WTC11 (cell line): ENCODE measurements at regions not wholly inside any gene's neighbourhood (a gene's known extent, or its start where the extent isn't known, plus 50 kb on each side); places are given as distances from the start of the nearest gene placed in this dataset.

Source experiments
- MYBL2 ChIP-seq: sonication (generic); formaldehyde crosslinking; IDR thresholded peaks from 2 replicates; pipeline ENCODE4 v1.8.1; 2023; ENCODE audit warnings: mild to moderate bottlenecking, moderate library complexity, missing genetic modification reagents
- TCF7 ChIP-seq: sonication (generic); formaldehyde crosslinking; IDR thresholded peaks from 2 replicates; pipeline ENCODE4 v1.8.0; 2022; ENCODE audit warnings: mild to moderate bottlenecking, low read depth, missing genetic modification reagents, moderate library complexity
- ZBTB21 ChIP-seq: sonication (generic); formaldehyde crosslinking; IDR thresholded peaks from 2 replicates; pipeline ENCODE4 v1.8.1; 2023; ENCODE audit warnings: mild to moderate bottlenecking, missing genetic modification reagents, borderline replicate concordance
- ZNF138 ChIP-seq: sonication (generic); formaldehyde crosslinking; conservative IDR thresholded peaks from 2 replicates; pipeline ENCODE4 v1.8.1; 2022; ENCODE audit warnings: mild to moderate bottlenecking, moderate library complexity, missing genetic modification reagents
- TF ChIP-seq, protein P1 (sequence below): sonication (generic); formaldehyde crosslinking; IDR thresholded peaks from 2 replicates; pipeline ENCODE4 v1.8.1; 2022; ENCODE audit warnings: low read depth, missing genetic modification reagents, borderline replicate concordance
- TF ChIP-seq, protein P2 (sequence below): fragments of 250-450 bp; sonication (Bioruptor Pico); IDR thresholded peaks from 2 replicates; pipeline ENCODE4 v1.8.0; 2021; ENCODE audit warnings: mild to moderate bottlenecking
- TF ChIP-seq, protein P3 (sequence below): sonication (generic); formaldehyde crosslinking; IDR thresholded peaks from 2 replicates; pipeline ENCODE4 v1.8.1; 2023; ENCODE audit warnings: mild to moderate bottlenecking, missing genetic modification reagents, moderate library complexity
- TF ChIP-seq, protein P4 (sequence below): sonication (generic); formaldehyde crosslinking; IDR thresholded peaks from 2 replicates; pipeline ENCODE4 v1.8.0; 2023; ENCODE audit warnings: missing genetic modification reagents, mild to moderate bottlenecking, borderline replicate concordance
- TF ChIP-seq, protein P5 (sequence below): sonication (generic); formaldehyde crosslinking; IDR thresholded peaks from 2 replicates; pipeline ENCODE4 v1.8.1; 2023; ENCODE audit warnings: mild to moderate bottlenecking, moderate library complexity, missing genetic modification reagents
- TF ChIP-seq, protein P6 (sequence below): sonication (generic); formaldehyde crosslinking; IDR thresholded peaks from 2 replicates; pipeline ENCODE4 v1.8.1; 2023; ENCODE audit warnings: mild to moderate bottlenecking, missing genetic modification reagents, borderline replicate concordance
- TF ChIP-seq, protein P7 (sequence below): sonication (generic); formaldehyde crosslinking; conservative IDR thresholded peaks from 2 replicates; pipeline ENCODE4 v1.8.1; 2022; ENCODE audit warnings: mild to moderate bottlenecking, missing genetic modification reagents

DNA sequence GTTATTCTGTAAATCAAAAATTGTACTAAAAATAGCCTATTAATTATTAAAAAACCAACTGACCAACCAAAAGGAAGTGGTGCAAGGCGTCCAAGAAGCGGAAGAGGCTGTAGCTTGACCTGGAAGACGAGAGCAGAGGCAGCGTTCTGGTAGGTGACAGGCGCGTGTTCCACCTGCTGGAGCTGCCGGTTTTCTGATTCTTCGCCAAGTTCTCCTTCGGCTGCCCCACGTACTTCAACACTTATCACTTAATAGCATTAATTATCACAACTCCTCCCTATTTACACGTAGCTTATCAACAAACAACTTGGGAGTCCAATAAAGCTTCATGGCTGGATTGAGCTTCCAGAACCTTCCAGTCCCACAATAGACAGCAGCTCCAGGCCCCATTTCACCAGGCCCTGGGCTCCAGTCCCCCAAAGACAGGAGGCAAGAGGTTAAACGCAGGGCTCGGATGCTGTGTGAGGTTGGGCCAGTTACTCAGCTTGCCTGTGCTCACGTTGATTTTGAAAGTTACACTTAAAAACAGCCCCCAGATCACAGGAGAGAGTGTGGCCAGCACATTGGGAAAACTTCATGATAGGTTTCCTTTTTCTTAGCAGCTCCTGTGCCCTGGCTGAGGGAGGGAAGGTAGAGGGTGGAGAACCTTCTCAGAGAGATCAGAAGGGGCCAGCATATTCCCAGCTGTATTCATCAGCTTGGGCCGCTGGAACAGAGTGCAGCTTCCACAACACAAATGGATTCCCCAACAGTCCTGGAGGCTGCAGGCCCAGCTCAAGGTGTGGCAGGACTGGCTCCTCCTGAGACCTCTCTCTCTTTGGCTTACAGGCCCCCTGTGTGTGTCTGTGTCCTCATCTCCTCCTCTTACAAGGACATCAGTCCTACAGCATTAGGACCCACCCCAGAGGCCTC lies 54.2 kb upstream of the FGF3 start (continued):
- TF ChIP-seq MYBL2 (no peak), ZNF138 (CRISPR knock-in tag) (no peak), ZBTB21 (CRISPR knock-in tag) (no peak), TCF7 (CRISPR knock-in tag) (no peak)
- TF ChIP-seq, protein P1, sequence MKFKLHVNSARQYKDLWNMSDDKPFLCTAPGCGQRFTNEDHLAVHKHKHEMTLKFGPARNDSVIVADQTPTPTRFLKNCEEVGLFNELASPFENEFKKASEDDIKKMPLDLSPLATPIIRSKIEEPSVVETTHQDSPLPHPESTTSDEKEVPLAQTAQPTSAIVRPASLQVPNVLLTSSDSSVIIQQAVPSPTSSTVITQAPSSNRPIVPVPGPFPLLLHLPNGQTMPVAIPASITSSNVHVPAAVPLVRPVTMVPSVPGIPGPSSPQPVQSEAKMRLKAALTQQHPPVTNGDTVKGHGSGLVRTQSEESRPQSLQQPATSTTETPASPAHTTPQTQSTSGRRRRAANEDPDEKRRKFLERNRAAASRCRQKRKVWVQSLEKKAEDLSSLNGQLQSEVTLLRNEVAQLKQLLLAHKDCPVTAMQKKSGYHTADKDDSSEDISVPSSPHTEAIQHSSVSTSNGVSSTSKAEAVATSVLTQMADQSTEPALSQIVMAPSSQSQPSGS (CRISPR knock-in tag): no peak
- TF ChIP-seq, protein P2, sequence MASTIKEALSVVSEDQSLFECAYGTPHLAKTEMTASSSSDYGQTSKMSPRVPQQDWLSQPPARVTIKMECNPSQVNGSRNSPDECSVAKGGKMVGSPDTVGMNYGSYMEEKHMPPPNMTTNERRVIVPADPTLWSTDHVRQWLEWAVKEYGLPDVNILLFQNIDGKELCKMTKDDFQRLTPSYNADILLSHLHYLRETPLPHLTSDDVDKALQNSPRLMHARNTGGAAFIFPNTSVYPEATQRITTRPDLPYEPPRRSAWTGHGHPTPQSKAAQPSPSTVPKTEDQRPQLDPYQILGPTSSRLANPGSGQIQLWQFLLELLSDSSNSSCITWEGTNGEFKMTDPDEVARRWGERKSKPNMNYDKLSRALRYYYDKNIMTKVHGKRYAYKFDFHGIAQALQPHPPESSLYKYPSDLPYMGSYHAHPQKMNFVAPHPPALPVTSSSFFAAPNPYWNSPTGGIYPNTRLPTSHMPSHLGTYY (CRISPR knock-in tag): no peak
- TF ChIP-seq, protein P3, sequence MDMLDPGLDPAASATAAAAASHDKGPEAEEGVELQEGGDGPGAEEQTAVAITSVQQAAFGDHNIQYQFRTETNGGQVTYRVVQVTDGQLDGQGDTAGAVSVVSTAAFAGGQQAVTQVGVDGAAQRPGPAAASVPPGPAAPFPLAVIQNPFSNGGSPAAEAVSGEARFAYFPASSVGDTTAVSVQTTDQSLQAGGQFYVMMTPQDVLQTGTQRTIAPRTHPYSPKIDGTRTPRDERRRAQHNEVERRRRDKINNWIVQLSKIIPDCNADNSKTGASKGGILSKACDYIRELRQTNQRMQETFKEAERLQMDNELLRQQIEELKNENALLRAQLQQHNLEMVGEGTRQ (CRISPR knock-in tag): no peak
- TF ChIP-seq, protein P4, sequence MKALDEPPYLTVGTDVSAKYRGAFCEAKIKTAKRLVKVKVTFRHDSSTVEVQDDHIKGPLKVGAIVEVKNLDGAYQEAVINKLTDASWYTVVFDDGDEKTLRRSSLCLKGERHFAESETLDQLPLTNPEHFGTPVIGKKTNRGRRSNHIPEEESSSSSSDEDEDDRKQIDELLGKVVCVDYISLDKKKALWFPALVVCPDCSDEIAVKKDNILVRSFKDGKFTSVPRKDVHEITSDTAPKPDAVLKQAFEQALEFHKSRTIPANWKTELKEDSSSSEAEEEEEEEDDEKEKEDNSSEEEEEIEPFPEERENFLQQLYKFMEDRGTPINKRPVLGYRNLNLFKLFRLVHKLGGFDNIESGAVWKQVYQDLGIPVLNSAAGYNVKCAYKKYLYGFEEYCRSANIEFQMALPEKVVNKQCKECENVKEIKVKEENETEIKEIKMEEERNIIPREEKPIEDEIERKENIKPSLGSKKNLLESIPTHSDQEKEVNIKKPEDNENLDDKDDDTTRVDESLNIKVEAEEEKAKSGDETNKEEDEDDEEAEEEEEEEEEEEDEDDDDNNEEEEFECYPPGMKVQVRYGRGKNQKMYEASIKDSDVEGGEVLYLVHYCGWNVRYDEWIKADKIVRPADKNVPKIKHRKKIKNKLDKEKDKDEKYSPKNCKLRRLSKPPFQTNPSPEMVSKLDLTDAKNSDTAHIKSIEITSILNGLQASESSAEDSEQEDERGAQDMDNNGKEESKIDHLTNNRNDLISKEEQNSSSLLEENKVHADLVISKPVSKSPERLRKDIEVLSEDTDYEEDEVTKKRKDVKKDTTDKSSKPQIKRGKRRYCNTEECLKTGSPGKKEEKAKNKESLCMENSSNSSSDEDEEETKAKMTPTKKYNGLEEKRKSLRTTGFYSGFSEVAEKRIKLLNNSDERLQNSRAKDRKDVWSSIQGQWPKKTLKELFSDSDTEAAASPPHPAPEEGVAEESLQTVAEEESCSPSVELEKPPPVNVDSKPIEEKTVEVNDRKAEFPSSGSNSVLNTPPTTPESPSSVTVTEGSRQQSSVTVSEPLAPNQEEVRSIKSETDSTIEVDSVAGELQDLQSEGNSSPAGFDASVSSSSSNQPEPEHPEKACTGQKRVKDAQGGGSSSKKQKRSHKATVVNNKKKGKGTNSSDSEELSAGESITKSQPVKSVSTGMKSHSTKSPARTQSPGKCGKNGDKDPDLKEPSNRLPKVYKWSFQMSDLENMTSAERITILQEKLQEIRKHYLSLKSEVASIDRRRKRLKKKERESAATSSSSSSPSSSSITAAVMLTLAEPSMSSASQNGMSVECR (CRISPR knock-in tag): no peak
- TF ChIP-seq, protein P5, sequence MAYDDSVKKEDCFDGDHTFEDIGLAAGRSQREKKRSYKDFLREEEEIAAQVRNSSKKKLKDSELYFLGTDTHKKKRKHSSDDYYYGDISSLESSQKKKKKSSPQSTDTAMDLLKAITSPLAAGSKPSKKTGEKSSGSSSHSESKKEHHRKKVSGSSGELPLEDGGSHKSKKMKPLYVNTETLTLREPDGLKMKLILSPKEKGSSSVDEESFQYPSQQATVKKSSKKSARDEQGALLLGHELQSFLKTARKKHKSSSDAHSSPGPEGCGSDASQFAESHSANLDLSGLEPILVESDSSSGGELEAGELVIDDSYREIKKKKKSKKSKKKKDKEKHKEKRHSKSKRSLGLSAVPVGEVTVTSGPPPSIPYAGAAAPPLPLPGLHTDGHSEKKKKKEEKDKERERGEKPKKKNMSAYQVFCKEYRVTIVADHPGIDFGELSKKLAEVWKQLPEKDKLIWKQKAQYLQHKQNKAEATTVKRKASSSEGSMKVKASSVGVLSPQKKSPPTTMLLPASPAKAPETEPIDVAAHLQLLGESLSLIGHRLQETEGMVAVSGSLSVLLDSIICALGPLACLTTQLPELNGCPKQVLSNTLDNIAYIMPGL (CRISPR knock-in tag): no peak
- TF ChIP-seq, protein P6, sequence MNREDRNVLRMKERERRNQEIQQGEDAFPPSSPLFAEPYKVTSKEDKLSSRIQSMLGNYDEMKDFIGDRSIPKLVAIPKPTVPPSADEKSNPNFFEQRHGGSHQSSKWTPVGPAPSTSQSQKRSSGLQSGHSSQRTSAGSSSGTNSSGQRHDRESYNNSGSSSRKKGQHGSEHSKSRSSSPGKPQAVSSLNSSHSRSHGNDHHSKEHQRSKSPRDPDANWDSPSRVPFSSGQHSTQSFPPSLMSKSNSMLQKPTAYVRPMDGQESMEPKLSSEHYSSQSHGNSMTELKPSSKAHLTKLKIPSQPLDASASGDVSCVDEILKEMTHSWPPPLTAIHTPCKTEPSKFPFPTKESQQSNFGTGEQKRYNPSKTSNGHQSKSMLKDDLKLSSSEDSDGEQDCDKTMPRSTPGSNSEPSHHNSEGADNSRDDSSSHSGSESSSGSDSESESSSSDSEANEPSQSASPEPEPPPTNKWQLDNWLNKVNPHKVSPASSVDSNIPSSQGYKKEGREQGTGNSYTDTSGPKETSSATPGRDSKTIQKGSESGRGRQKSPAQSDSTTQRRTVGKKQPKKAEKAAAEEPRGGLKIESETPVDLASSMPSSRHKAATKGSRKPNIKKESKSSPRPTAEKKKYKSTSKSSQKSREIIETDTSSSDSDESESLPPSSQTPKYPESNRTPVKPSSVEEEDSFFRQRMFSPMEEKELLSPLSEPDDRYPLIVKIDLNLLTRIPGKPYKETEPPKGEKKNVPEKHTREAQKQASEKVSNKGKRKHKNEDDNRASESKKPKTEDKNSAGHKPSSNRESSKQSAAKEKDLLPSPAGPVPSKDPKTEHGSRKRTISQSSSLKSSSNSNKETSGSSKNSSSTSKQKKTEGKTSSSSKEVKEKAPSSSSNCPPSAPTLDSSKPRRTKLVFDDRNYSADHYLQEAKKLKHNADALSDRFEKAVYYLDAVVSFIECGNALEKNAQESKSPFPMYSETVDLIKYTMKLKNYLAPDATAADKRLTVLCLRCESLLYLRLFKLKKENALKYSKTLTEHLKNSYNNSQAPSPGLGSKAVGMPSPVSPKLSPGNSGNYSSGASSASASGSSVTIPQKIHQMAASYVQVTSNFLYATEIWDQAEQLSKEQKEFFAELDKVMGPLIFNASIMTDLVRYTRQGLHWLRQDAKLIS: no peak
- TF ChIP-seq, protein P7, sequence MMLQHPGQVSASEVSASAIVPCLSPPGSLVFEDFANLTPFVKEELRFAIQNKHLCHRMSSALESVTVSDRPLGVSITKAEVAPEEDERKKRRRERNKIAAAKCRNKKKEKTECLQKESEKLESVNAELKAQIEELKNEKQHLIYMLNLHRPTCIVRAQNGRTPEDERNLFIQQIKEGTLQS (CRISPR knock-in tag): no peak
